Activated T-cell treated with anti-CD3 and anti-CD28 coated beads for 1 hour (primary cell): ENCODE measurements at regions not wholly inside any gene's neighbourhood (a gene's known extent, or its start where the extent isn't known, plus 50 kb on each side); places are given as distances from the start of the nearest gene placed in this dataset.
"Not testable (repeated sequence)": the region's sequence is repeated elsewhere in the genome, so short reads cannot be mapped to it uniquely, and the experiment has no call there.

Experiments used
- DNase-seq: peaks from one replicate; pipeline ENCODE4 v3.0.0-alpha.2; 2020; ENCODE audit warnings: low read depth

- no peak for DNase-seq
These were observed 1159.6 kb upstream of the EPHA6 start for GRCh38 chr3:95654570-95655362.

GRCh38 chr3:95655363-95655986, 1158.9 kb upstream of the EPHA6 start:
- no peak for DNase-seq

GRCh38 chr3:95670765-95671164, 1143.6 kb upstream of the EPHA6 start:
- no peak for DNase-seq

GRCh38 chr3:95673215-95673614, 1141.2 kb upstream of the EPHA6 start:
- no peak for DNase-seq

GRCh38 chr3:95705786-95706418, 1108.5 kb upstream of the EPHA6 start:
- no peak for DNase-seq

- DNase-seq: no peak
These were observed 1107.1 kb upstream of the EPHA6 start for GRCh38 chr3:95707268-95707667.

- DNase-seq: no peak
These were observed 1103.7 kb upstream of the EPHA6 start for GRCh38 chr3:95710684-95711083.

GRCh38 chr3:95711789-95712188, 1102.6 kb upstream of the EPHA6 start:
- no peak for DNase-seq

GRCh38 chr3:95715128-95715527, 1099.3 kb upstream of the EPHA6 start:
- no peak for DNase-seq

- no peak for DNase-seq
These were observed 1097.3 kb upstream of the EPHA6 start for GRCh38 chr3:95717048-95717447.

- DNase-seq: no peak
These were observed 1096.2 kb upstream of the EPHA6 start for GRCh38 chr3:95718168-95718567.

- no peak for DNase-seq
These were observed 1094.9 kb upstream of the EPHA6 start for GRCh38 chr3:95719481-95719880.

GRCh38 chr3:95721938-95722337, 1092.5 kb upstream of the EPHA6 start:
- no peak for DNase-seq

- no peak for DNase-seq
These were observed 1088.6 kb upstream of the EPHA6 start for GRCh38 chr3:95725770-95726169.

- DNase-seq: no peak
These were observed 1082.6 kb upstream of the EPHA6 start for GRCh38 chr3:95731753-95732152.

- DNase-seq: no peak
These were observed 1081.1 kb upstream of the EPHA6 start for GRCh38 chr3:95733336-95733735.

- DNase-seq: no peak
These were observed 1076.3 kb upstream of the EPHA6 start for GRCh38 chr3:95738045-95738444.

GRCh38 chr3:95744896-95745295, 1069.5 kb upstream of the EPHA6 start:
- DNase-seq: not testable (repeated sequence)

GRCh38 chr3:95750097-95750496, 1064.3 kb upstream of the EPHA6 start:
- DNase-seq: no peak

GRCh38 chr3:95751509-95751908, 1062.9 kb upstream of the EPHA6 start:
- no peak for DNase-seq

GRCh38 chr3:95752199-95752598, 1062.2 kb upstream of the EPHA6 start:
- DNase-seq: no peak

GRCh38 chr3:95758707-95759106, 1055.7 kb upstream of the EPHA6 start:
- DNase-seq: no peak

- no peak for DNase-seq
These were observed 1054.6 kb upstream of the EPHA6 start for GRCh38 chr3:95759614-95760301.
